ENCODE measurements at regions not wholly inside any gene's neighbourhood (a gene's known extent, or its start where the extent isn't known, plus 50 kb on each side); places are given as distances from the start of the nearest gene placed in this dataset.

GRCh38 chr21:28856588-28857250 is 136.0 kb downstream of the LTN1 start:
- Histone ChIP-seq H3K36me3 (ENCODE audit: control insufficient read depth in 2 of 2, extremely low read depth in 1 of 2, insufficient read depth in 2 of 2, low read length in 2 of 2) (no peaks in the 10 kb centered on the region), H4K20me1 (replicated peaks; ENCODE audit: control insufficient read depth, extremely low read depth, insufficient read depth, low read length) (no peaks in the 10 kb centered on the region), H3K4me3 (replicated peaks in 1 of 3; ENCODE audit: insufficient read depth in 1 of 3, low read depth in 1 of 3, low read length in 3 of 3) (no peak overlapping the region), H3K27ac (ENCODE audit: insufficient read depth, low read depth, low read length) (no peak overlapping the region), H2AFZ (ENCODE audit: low read depth, low read length) (no peak overlapping the region), H3K9me1 (replicated peaks; ENCODE audit: control insufficient read depth, extremely low read depth, insufficient read depth, low read length) (no peaks in the 10 kb centered on the region), H3K27me3 (ENCODE audit: control insufficient read depth in 2 of 2, insufficient read depth in 2 of 2, low read length in 2 of 2) (no peaks in the 10 kb centered on the region), H3K9ac (replicated peaks; ENCODE audit: extremely low read depth, insufficient read depth, low read length) (no peak overlapping the region), H3K9me3 (replicated peaks; ENCODE audit: control insufficient read depth, insufficient read depth, low read length) (no peaks in the 10 kb centered on the region), H3K4me1 (ENCODE audit: control insufficient read depth, extremely low read depth, insufficient read depth, low read length) (no peaks in the 10 kb centered on the region), H3K4me2 (ENCODE audit: insufficient read depth, low read length) (no peak overlapping the region), H3K79me2 (ENCODE audit: control insufficient read depth, insufficient read depth, low read length) (no peaks in the 10 kb centered on the region)
- no peak for DNase-seq (ENCODE audit: low read depth, low spot score)
- intact Hi-C loops (cut with micrococcal nuclease) (no loop called here), dilution Hi-C loops (cut with MboI; ENCODE audit: extremely low pct_ligation_motif_present, low sequenced_read_pairs) (no loop called here)
- BruUV-seq (replicated peaks) = no TSS peak
- ChIA-PET CTCF (no interaction called here), POLR2A (no interaction called here)
- FAIRE-seq = no peak
- no peak for TF ChIP-seq MYC (IDR thresholded peaks at IDR 0.05; ENCODE audit: low read depth, low read length)
- TF ChIP-seq JUN (IDR thresholded peaks at IDR 0.05; ENCODE audit: borderline replicate concordance, insufficient read depth, insufficient read length, low read depth) = no peak
- TF ChIP-seq FOS (IDR thresholded peaks at IDR 0.05; ENCODE audit: borderline replicate concordance, insufficient read depth, low read length) = no peak
- TF ChIP-seq CTCF (IDR thresholded peaks at IDR 0.05; ENCODE audit: extremely low read depth in 1 of 2, insufficient read depth in 1 of 2, low read depth in 1 of 2, low read length in 2 of 2) = no peak
- no peak for TF ChIP-seq POLR2A (IDR thresholded peaks at IDR 0.05; ENCODE audit: low read depth, low read length)
- TF ChIP-seq GATA2 (IDR thresholded peaks at IDR 0.05; ENCODE audit: insufficient read depth, insufficient read length, low read depth, low read length) = no peak
- no peak for TF ChIP-seq EZH2 (IDR thresholded peaks at IDR 0.05; ENCODE audit: borderline replicate concordance, low read depth, low read length, severe bottlenecking)
- TF ChIP-seq MAX (IDR thresholded peaks at IDR 0.05; ENCODE audit: insufficient read depth, insufficient read length) = no peak
- TF ChIP-seq POLR2AphosphoS5 (IDR thresholded peaks at IDR 0.05; ENCODE audit: insufficient read depth, low read depth, low read length) = no peak
